ENCODE measurements at regions not wholly inside any gene's neighbourhood (a gene's known extent, or its start where the extent isn't known, plus 50 kb on each side); places are given as distances from the start of the nearest gene placed in this dataset.
A peak's percentile ranks its signal among the peaks of the same experiment; 100 is the strongest.
"Not testable (repeated sequence)": the region's sequence is repeated elsewhere in the genome, so short reads cannot be mapped to it uniquely, and the experiment has no call there.

- ATAC-seq (no peak), DNase-seq (no peak)
- Histone ChIP-seq H3K4me3 (no peak overlapping the region), H3K9me3 (no peaks in the 10 kb centered on the region), H3K27me3 (no peaks in the 10 kb centered on the region), H3K27ac (no peak overlapping the region), H3K36me3 (no peaks in the 10 kb centered on the region), H3K4me1 (no peaks in the 10 kb centered on the region)
- no peak for TF ChIP-seq CTCF (IDR thresholded peaks at IDR 0.05)
- intact Hi-C loops (cut with DNase I), result no loop called here
Measured at GRCh38 chr11:22441831-22442230, 103.7 kb downstream of the SLC17A6 start.

GRCh38 chr11:22435582-22435981 is 97.4 kb downstream of the SLC17A6 start:
- H3K36me3 ChIP-seq; H3K4me3 ChIP-seq; H3K27ac ChIP-seq; intact Hi-C loops (cut with DNase I); H3K9me3 ChIP-seq; DNase-seq; ATAC-seq; H3K4me1 ChIP-seq: not testable (repeated sequence)
- peaks cover 6 to 17% of the 10 kb centered on the region in 2 donors for H3K27me3 ChIP-seq

- ATAC-seq (no peak), DNase-seq (no peak)
- Histone ChIP-seq H3K27ac (no peak overlapping the region), H3K27me3 (peaks cover 6 to 17% of the 10 kb centered on the region in 2 donors), H3K4me3 (no peak overlapping the region), H3K36me3 (no peaks in the 10 kb centered on the region), H3K4me1 (no peaks in the 10 kb centered on the region), H3K9me3 (no peaks in the 10 kb centered on the region)
- TF ChIP-seq CTCF (IDR thresholded peaks at IDR 0.05), result no peak
- intact Hi-C loops (cut with DNase I), result no loop called here
Measured at GRCh38 chr11:22433517-22433916, 95.3 kb downstream of the SLC17A6 start.

GRCh38 chr11:22433094-22433455 is 94.9 kb downstream of the SLC17A6 start:
- H3K36me3 ChIP-seq, result no peaks in the 10 kb centered on the region
- H3K4me3 ChIP-seq, result no peak overlapping the region
- peaks cover 6 to 17% of the 10 kb centered on the region in 2 donors for H3K27me3 ChIP-seq
- no peak for TF ChIP-seq CTCF (IDR thresholded peaks at IDR 0.05)
- ATAC-seq (no peak), DNase-seq (no peak)
- intact Hi-C loops (cut with DNase I), result no loop called here
- no peaks in the 10 kb centered on the region for H3K9me3 ChIP-seq
- H3K4me1 ChIP-seq, result no peaks in the 10 kb centered on the region
- H3K27ac ChIP-seq, result no peak overlapping the region

- no peaks in the 10 kb centered on the region for H3K4me1 ChIP-seq
- no peaks in the 10 kb centered on the region for H3K36me3 ChIP-seq
- TF ChIP-seq CTCF (IDR thresholded peaks at IDR 0.05), result no peak
- no peaks in the 10 kb centered on the region for H3K9me3 ChIP-seq
- no peak overlapping the region for H3K4me3 ChIP-seq
- ATAC-seq (peak; percentile 39), DNase-seq (peak; percentile 31 to 71 (median 57))
- H3K27ac ChIP-seq, result no peak overlapping the region
- peaks cover 6 to 17% of the 10 kb centered on the region in 2 donors for H3K27me3 ChIP-seq
- intact Hi-C loops (cut with DNase I), result no loop called here
Measured at GRCh38 chr11:22432291-22433093, 94.3 kb downstream of the SLC17A6 start.

- Histone ChIP-seq H3K27me3 (peaks cover 6 to 17% of the 10 kb centered on the region in 2 donors), H3K4me1 (no peaks in the 10 kb centered on the region), H3K4me3 (no peak overlapping the region), H3K36me3 (no peaks in the 10 kb centered on the region), H3K9me3 (no peaks in the 10 kb centered on the region), H3K27ac (no peak overlapping the region)
- TF ChIP-seq CTCF (IDR thresholded peaks at IDR 0.05), result no peak
- intact Hi-C loops (cut with DNase I), result no loop called here
- DNase-seq, result no peak
- ATAC-seq, result no peak
Measured at GRCh38 chr11:22431106-22431505, 92.9 kb downstream of the SLC17A6 start.
